DOHH2 (cell line): ENCODE measurements at regions not wholly inside any gene's neighbourhood (a gene's known extent, or its start where the extent isn't known, plus 50 kb on each side); places are given as distances from the start of the nearest gene placed in this dataset.

Source experiments
- EZH2phosphoT487 ChIP-seq: fragments of 200-600 bp; sonication (generic); IDR thresholded peaks from 2 replicates; pipeline ENCODE4 v1.6.1; 2017; ENCODE audit warnings: borderline replicate concordance, mild to moderate bottlenecking, antibody characterized with exemption, low read length, moderate library complexity, mixed read lengths
- TF ChIP-seq, protein P1 (sequence below): fragments of 200-600 bp; sonication (generic); IDR thresholded peaks from one replicate; pipeline ENCODE4 v1.5.1; 2014; ENCODE audit warnings: antibody characterized with exemption, mild to moderate bottlenecking, low read depth, low read length; ENCODE audit not compliant: poor library complexity, severe bottlenecking

DNA sequence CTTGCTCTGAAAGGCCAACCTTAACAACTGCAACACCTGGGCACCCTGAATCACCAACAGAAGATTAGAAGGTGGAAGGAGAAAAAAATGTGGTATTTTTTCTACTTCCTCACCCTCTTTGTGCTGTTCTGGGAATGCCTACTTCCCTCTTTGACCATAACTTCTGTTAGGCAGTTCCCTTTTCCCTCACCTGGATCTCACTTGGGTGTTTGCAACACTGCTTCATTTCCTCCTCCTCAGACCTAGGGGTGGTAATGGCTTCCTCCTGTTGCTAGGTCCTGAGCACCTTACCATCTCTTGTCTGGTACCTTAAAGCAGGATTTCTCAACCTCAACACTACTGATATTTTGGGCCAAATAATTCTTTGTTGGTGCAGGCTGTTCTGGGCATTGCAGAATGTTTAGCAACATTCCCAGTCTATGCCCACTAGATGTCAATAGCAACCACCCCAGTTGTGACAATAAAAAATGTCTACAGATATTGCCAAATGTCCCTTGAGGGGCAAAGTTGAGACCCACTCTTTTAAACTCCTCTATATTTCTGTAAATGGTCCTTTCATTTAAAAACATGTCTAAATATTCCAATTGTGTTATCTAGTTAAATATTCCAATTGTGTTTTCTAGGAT, 300.0 kb upstream of the VLDLR start:
- TF ChIP-seq, protein P1, sequence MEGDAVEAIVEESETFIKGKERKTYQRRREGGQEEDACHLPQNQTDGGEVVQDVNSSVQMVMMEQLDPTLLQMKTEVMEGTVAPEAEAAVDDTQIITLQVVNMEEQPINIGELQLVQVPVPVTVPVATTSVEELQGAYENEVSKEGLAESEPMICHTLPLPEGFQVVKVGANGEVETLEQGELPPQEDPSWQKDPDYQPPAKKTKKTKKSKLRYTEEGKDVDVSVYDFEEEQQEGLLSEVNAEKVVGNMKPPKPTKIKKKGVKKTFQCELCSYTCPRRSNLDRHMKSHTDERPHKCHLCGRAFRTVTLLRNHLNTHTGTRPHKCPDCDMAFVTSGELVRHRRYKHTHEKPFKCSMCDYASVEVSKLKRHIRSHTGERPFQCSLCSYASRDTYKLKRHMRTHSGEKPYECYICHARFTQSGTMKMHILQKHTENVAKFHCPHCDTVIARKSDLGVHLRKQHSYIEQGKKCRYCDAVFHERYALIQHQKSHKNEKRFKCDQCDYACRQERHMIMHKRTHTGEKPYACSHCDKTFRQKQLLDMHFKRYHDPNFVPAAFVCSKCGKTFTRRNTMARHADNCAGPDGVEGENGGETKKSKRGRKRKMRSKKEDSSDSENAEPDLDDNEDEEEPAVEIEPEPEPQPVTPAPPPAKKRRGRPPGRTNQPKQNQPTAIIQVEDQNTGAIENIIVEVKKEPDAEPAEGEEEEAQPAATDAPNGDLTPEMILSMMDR = no peak
- no peak for TF ChIP-seq EZH2phosphoT487
